Embryonic facial prominence (tissue), 1 donor: ENCODE measurements at regions not wholly inside any gene's neighbourhood (a gene's known extent, or its start where the extent isn't known, plus 50 kb on each side); places are given as distances from the start of the nearest gene placed in this dataset.

Source experiments
- DNase-seq: peaks from one replicate; pipeline ENCODE4 v3.0.0-alpha.2; 2016; ENCODE audit errors: extremely low spot score

- DNase-seq, result no peak
Measured at GRCh38 chr15:95998935-95999334, 331.6 kb upstream of the NR2F2 start.

GRCh38 chr15:96002890-96003859 lies 327.3 kb upstream of the NR2F2 start:
- no peak for DNase-seq

GRCh38 chr15:96005906-96006305 lies 324.6 kb upstream of the NR2F2 start:
- no peak for DNase-seq

DNA sequence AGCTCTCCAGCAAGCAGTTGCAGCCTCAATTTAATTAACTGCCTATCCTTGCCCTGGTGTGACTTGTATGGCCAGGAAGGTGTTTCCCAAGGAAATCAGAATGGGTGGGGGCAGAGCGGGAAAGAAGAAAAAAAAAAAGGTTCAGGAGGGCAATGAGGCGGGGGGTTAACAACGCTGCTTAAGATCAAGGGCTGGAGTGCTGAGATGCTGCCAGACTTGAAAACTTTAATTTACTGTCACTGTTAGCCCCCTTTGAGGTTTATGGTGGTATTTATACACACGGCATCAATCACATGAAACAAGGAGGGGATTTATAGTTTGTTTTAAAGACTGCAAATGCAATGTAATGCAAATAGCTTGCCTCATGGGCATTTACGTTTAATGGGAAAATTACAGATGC lies 319.4 kb upstream of the NR2F2 start:
- DNase-seq, result no peak

GRCh38 chr15:96014939-96015338 lies 315.6 kb upstream of the NR2F2 start:
- no peak for DNase-seq

- no peak for DNase-seq
Measured at GRCh38 chr15:96019114-96019513, 311.4 kb upstream of the NR2F2 start.

DNA sequence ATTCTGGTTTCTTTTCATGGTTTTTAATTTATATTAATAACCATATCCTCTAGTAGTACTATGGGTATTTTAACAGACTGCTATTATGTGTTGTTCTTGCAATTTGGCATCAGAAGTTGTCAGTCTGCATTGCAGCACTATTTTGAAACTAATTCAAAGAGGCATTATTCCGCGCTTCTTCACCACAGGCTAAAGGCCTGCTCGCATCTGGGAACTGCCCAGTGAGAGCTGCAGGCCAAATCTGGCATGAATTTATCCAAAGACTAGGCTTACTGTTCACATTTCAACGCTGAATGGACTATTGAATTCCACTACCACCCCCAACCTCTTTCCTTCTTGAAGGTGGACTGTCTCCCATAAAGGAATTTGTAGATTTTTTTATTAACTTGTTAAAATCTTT lies 310.4 kb upstream of the NR2F2 start:
- no peak for DNase-seq

GRCh38 chr15:96020797-96021196 lies 309.7 kb upstream of the NR2F2 start:
- no peak for DNase-seq

DNA sequence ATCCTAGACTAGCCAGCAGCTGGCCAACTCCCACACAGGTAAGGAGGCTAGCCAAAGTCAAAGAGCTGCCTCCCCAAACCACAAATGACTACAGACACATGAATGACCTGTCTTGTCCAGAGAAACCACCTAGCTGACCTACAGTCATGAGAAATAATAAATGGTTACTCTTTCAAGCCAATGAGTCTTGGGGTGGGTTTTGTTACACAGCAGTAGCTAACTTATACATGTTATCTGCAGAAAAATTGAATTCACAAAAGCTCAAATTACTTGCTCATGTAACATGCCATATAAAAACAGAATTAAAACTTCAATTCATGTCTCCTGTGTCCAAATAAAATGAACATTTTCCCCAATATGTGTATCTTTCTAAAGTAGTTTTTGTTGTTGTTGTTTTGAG lies 307.4 kb upstream of the NR2F2 start:
- no peak for DNase-seq

- DNase-seq, result no peak
Measured at GRCh38 chr15:96027501-96027900, 303.0 kb upstream of the NR2F2 start.

GRCh38 chr15:96028620-96029019 lies 301.9 kb upstream of the NR2F2 start:
- DNase-seq, result no peak

GRCh38 chr15:96029172-96029571 lies 301.3 kb upstream of the NR2F2 start:
- DNase-seq, result no peak

DNA sequence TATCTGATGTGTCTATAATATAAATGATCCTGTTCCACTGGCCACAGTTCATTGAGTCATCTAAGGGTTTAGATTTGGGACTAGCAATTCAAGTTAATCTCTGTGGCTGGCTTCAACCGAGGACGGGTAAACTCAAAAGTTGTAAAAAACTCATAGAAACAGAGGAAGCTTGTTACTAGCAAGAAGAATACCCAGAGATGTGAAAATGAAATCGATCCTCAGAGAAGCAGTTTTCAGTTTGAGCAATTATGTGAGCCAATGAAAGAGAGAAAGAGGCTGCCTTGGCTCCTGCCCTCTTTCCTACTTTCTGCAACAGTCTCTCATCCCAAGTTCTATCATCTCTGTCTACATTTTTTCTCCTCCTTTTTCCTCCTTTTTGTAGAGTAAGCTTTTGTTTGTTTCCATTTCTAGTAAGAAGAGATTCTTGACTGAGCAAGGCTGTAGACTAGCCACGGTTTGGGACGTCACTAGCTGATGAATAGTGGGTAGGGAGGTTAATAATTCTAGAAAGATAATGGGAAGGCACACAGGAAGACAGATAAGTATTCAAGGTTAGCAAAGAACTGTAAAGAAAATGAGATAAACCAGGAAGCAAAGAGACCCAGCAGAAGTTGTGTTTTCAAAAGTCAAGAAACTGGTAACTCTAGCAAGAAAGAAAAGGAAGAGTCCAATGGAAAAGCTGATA lies 298.9 kb upstream of the NR2F2 start:
- DNase-seq, result no peak

GRCh38 chr15:96035091-96035490 lies 295.4 kb upstream of the NR2F2 start:
- DNase-seq, result no peak

DNA sequence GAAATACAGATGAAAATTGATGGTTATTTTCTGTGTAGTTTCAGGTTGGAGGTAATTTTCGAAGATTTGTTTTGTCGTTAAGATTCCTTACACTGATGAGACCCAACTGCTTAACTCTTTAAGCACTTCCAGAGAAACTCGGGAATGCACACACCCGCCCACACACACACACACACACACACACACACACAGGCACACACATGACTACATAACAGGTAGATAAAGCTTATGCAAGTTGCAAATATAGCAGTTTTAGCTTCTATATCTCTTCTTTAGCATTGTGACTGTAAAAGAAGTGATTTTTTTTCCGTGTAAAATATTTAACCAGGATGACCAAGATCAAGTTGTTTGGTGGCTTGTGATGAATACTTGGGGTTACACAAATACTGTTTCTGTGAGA lies 294.9 kb upstream of the NR2F2 start:
- no peak for DNase-seq

- DNase-seq, result no peak
Measured at GRCh38 chr15:96037584-96037983, 292.9 kb upstream of the NR2F2 start.

- no peak for DNase-seq
Measured at GRCh38 chr15:96038131-96038530, 292.4 kb upstream of the NR2F2 start.

DNA sequence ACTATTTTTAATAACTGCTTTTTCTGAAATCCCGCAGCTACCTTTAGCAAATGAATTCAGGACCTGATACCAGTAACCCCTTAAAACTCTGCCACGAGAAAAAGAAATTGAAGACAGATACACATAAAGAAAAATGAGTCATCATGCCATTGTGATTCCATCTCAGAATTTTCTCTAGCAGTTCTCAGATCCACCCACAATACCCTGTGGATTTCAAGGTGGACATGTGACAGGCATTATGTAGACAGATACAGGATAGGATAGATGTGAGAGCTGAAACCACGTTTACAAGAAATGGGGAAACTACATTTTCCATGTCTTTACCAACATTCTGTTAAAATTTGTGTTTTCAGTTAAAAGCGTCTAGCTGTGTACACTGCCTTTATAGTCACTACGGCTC lies 291.9 kb upstream of the NR2F2 start:
- DNase-seq, result no peak

DNA sequence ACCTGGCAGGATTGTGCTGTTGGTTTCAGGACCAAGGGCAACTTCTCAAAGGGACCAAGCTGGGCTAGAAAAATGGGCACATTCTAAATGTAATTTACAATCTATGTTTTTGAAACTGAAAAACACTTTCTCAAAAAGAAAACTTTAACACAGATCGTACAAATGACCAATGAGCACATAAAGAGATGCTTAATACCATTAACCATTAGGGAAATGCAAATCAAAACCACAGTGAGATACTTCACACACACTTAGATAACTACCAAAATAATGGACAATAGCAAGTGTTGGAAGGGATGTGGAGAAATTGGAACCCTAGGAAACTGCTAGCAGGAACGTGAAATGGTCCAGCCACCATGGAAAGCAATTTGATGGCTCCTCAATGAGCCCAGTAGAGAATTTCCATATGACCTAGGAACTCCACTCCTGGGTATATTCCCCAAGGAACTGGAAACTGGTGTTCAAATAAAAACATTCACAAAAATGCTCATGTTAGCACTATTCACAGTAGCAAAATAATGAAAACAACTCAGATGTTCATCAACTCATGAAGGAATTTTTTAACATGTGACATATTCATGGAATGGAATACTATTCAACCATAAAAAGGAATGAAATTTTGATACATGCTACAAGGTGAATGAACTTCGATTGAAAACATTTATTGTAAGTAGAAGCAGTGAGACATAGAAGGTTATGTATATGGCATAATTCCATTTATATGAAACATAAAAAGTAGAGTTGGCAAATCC lies 288.3 kb upstream of the NR2F2 start:
- no peak for DNase-seq

GRCh38 chr15:96042734-96043224 lies 287.7 kb upstream of the NR2F2 start:
- no peak for DNase-seq

- DNase-seq, result no peak
Measured at GRCh38 chr15:96043591-96044171, 286.8 kb upstream of the NR2F2 start.
